GM06990 (cell line): ENCODE measurements at regions not wholly inside any gene's neighbourhood (a gene's known extent, or its start where the extent isn't known, plus 50 kb on each side); places are given as distances from the start of the nearest gene placed in this dataset.

ENCODE experiments used
- DNase-seq: peaks from one replicate; pipeline ENCODE4 v3.0.0-alpha.2; 2011; ENCODE audit not compliant: insufficient read length; ENCODE audit errors: extremely low read depth
- H3K27me3 ChIP-seq: replicated peaks from 2 replicates; pipeline ENCODE4 v1.6.0; 2011; ENCODE audit warnings: low read length; ENCODE audit not compliant: control insufficient read depth, insufficient read depth
- H3K36me3 ChIP-seq: 2 replicates; pipeline ENCODE4 v1.5.1; 2011; ENCODE audit warnings: low read length; ENCODE audit not compliant: control insufficient read depth, insufficient read depth
- H3K4me3 ChIP-seq: replicated peaks from 2 replicates; pipeline ENCODE4 v1.5.1; 2011; ENCODE audit warnings: low read depth, mild to moderate bottlenecking, control low read depth, low read length
- CTCF ChIP-seq: IDR thresholded peaks from 2 replicates; pipeline ENCODE4 v1.5.1; 2011; ENCODE audit warnings: low read length, control low read depth, mild to moderate bottlenecking, inconsistent platforms; ENCODE audit not compliant: insufficient read depth, poor library complexity, severe bottlenecking

- H3K36me3 ChIP-seq: no peaks in the 10 kb centered on the region
- no peak overlapping the region for H3K4me3 ChIP-seq
- no peak for DNase-seq
- no peaks in the 10 kb centered on the region for H3K27me3 ChIP-seq
- no peak for TF ChIP-seq CTCF
These were observed 738.6 kb upstream of the GRIA3 start for GRCh38 chrX:122445466-122445865.

GRCh38 chrX:122464341-122464740, 719.7 kb upstream of the GRIA3 start:
- Histone ChIP-seq H3K27me3 (no peaks in the 10 kb centered on the region), H3K36me3 (no peaks in the 10 kb centered on the region), H3K4me3 (no peak overlapping the region)
- DNase-seq: no peak
- no peak for TF ChIP-seq CTCF

- no peak for DNase-seq
- no peak for TF ChIP-seq CTCF
- no peaks in the 10 kb centered on the region for H3K27me3 ChIP-seq
- H3K4me3 ChIP-seq: no peak overlapping the region
- H3K36me3 ChIP-seq: no peaks in the 10 kb centered on the region
These were observed 708.8 kb upstream of the GRIA3 start for GRCh38 chrX:122475306-122475705.

GRCh38 chrX:122500556-122500955, 683.5 kb upstream of the GRIA3 start:
- Histone ChIP-seq H3K27me3 (no peaks in the 10 kb centered on the region), H3K4me3 (no peak overlapping the region), H3K36me3 (no peaks in the 10 kb centered on the region)
- no peak for DNase-seq
- no peak for TF ChIP-seq CTCF

GRCh38 chrX:122501652-122502051, 682.4 kb upstream of the GRIA3 start:
- no peak for TF ChIP-seq CTCF
- no peak overlapping the region for H3K4me3 ChIP-seq
- no peaks in the 10 kb centered on the region for H3K27me3 ChIP-seq
- no peaks in the 10 kb centered on the region for H3K36me3 ChIP-seq
- no peak for DNase-seq

GRCh38 chrX:122504026-122504425, 680.1 kb upstream of the GRIA3 start:
- no peak for TF ChIP-seq CTCF
- Histone ChIP-seq H3K27me3 (no peaks in the 10 kb centered on the region), H3K36me3 (no peaks in the 10 kb centered on the region), H3K4me3 (no peak overlapping the region)
- no peak for DNase-seq
